Endothelial cell of umbilical vein (primary cell): ENCODE measurements at regions not wholly inside any gene's neighbourhood (a gene's known extent, or its start where the extent isn't known, plus 50 kb on each side); places are given as distances from the start of the nearest gene placed in this dataset.

Experiments
- BruUV-seq: library from RNA; stranded (reverse); fragments of 400-500 nt; replicated peaks from 2 replicates; lab custom pipeline; 2021; lab: Mats Ljungman, UMichigan
- CTCF ChIA-PET: fragments of 300-600, 350-600 bp; sonication (Branson Sonifier 250); formaldehyde crosslinking; loops from one replicate; lab custom pipeline; 2021; ENCODE audit warnings: antibody characterized with exemption, inconsistent platforms; lab: Charles Lee
- POLR2A ChIA-PET: fragments of 300-600, 350-600 bp; sonication (Branson Sonifier 250); formaldehyde crosslinking; loops from one replicate; lab custom pipeline; 2021; ENCODE audit warnings: antibody characterized with exemption, inconsistent platforms; lab: Charles Lee
- DNase-seq: peaks from one replicate; pipeline ENCODE4 v3.0.0-alpha.2; 2011; ENCODE audit warnings: low read depth, low spot score
- FAIRE-seq: peaks from 2 replicates; lab custom pipeline; 2011; peaks lifted over from hg19 to GRCh38; lab: Jason Lieb, UNC
- H2AFZ ChIP-seq: 2 replicates; pipeline ENCODE4 v1.6.0; 2012; ENCODE audit warnings: low read depth, low read length, control low read depth, inconsistent platforms
- H3K27ac ChIP-seq: 2 replicates; pipeline ENCODE4 v1.5.1; 2011; ENCODE audit warnings: low read depth, mild to moderate bottlenecking, control low read depth, low read length, moderate library complexity; ENCODE audit not compliant: insufficient read depth
- H3K27me3 ChIP-seq, 2 experiments: 2 replicates each; pipeline versions ENCODE4 v1.6.0 to v1.6.1; 2011; ENCODE audit warnings: low read length in 2 of 2, mixed read lengths in 1 of 2; ENCODE audit not compliant: control insufficient read depth in 2 of 2, insufficient read depth in 2 of 2
- H3K36me3 ChIP-seq, 2 experiments: 2 replicates in 1 of 2; 3 replicates in 1 of 2; pipeline ENCODE4 v1.5.1; 2011; ENCODE audit warnings: low read length in 2 of 2, mild to moderate bottlenecking in 1 of 2, moderate library complexity in 1 of 2; ENCODE audit not compliant: control insufficient read depth in 2 of 2, insufficient read depth in 2 of 2; ENCODE audit errors: extremely low read depth in 1 of 2
- H3K4me1 ChIP-seq: 3 replicates; pipeline ENCODE4 v1.5.1; 2011; ENCODE audit warnings: mild to moderate bottlenecking, low read length; ENCODE audit not compliant: control insufficient read depth, insufficient read depth; ENCODE audit errors: extremely low read depth
- H3K4me2 ChIP-seq: 2 replicates; pipeline ENCODE4 v1.6.1; 2011; ENCODE audit warnings: low read length, control low read depth, mixed read lengths; ENCODE audit not compliant: insufficient read depth
- H3K4me3 ChIP-seq, 3 experiments: fragments of 200-600 bp in 1 of 3; sonication (generic), shearing (Covaris generic) in 1 of 3; replicated peaks in 1 of 3; 2 replicates each; pipeline ENCODE4 v1.5.1; 2011 to 2016; ENCODE audit warnings: control low read depth in 3 of 3, low read length in 3 of 3, mild to moderate bottlenecking in 2 of 3, inconsistent platforms in 1 of 3, low read depth in 1 of 3, moderate library complexity in 1 of 3; ENCODE audit not compliant: insufficient read depth in 1 of 3
- H3K79me2 ChIP-seq: 2 replicates; pipeline ENCODE4 v1.6.0; 2012; ENCODE audit warnings: low read length, inconsistent platforms; ENCODE audit not compliant: control insufficient read depth, insufficient read depth
- H3K9ac ChIP-seq: replicated peaks from 2 replicates; pipeline ENCODE3; 2011; ENCODE audit warnings: low read length, control low read depth; ENCODE audit not compliant: insufficient read depth; ENCODE audit errors: extremely low read depth
- H3K9me1 ChIP-seq: replicated peaks from 3 replicates; pipeline ENCODE4 v1.6.0; 2011; ENCODE audit warnings: mild to moderate bottlenecking, low read length; ENCODE audit not compliant: control insufficient read depth, insufficient read depth; ENCODE audit errors: extremely low read depth
- H3K9me3 ChIP-seq: replicated peaks from 2 replicates; pipeline ENCODE4 v1.5.1; 2012; ENCODE audit warnings: low read length, inconsistent platforms; ENCODE audit not compliant: control insufficient read depth, insufficient read depth
- H4K20me1 ChIP-seq: replicated peaks from 2 replicates; pipeline ENCODE3; 2011; ENCODE audit warnings: mild to moderate bottlenecking, low read length; ENCODE audit not compliant: control insufficient read depth, insufficient read depth; ENCODE audit errors: extremely low read depth
- CTCF ChIP-seq, 2 donors: IDR thresholded peaks; 1 replicate in 1 of 2; 2 replicates in 1 of 2; pipeline ENCODE4 v1.5.1; 2011; ENCODE audit warnings: low read length in 2 of 2, mild to moderate bottlenecking in 2 of 2, moderate library complexity in 2 of 2, control low read depth in 1 of 2, inconsistent platforms in 1 of 2, low read depth in 1 of 2; ENCODE audit not compliant: insufficient read depth in 1 of 2; ENCODE audit errors: extremely low read depth in 1 of 2
- EZH2 ChIP-seq: IDR thresholded peaks from 2 replicates; pipeline ENCODE4 v1.6.1; 2012; ENCODE audit warnings: borderline replicate concordance, low read depth, mild to moderate bottlenecking, moderate library complexity, low read length, inconsistent platforms; ENCODE audit not compliant: severe bottlenecking
- FOS ChIP-seq: IDR thresholded peaks from 2 replicates; pipeline ENCODE4 v1.6.1; 2011; ENCODE audit warnings: mild to moderate bottlenecking, low read length, moderate library complexity, borderline replicate concordance; ENCODE audit not compliant: insufficient read depth
- GATA2 ChIP-seq: IDR thresholded peaks from 2 replicates; pipeline ENCODE4 v1.7.0; 2011; ENCODE audit warnings: low read depth, mild to moderate bottlenecking, moderate library complexity, mixed read lengths, low read length; ENCODE audit not compliant: insufficient read length, insufficient read depth
- JUN ChIP-seq: IDR thresholded peaks from 2 replicates; pipeline ENCODE4 v1.6.1; 2011; ENCODE audit warnings: borderline replicate concordance, low read depth; ENCODE audit not compliant: insufficient read length, insufficient read depth
- MAX ChIP-seq: IDR thresholded peaks from 2 replicates; pipeline ENCODE4 v1.6.1; 2011; ENCODE audit not compliant: insufficient read depth, insufficient read length
- MYC ChIP-seq: IDR thresholded peaks from one replicate; pipeline ENCODE4 v1.6.1; 2011; ENCODE audit warnings: mild to moderate bottlenecking, low read depth, low read length
- POLR2A ChIP-seq: IDR thresholded peaks from 2 replicates; pipeline ENCODE4 v1.6.1; 2012; ENCODE audit warnings: low read depth, mild to moderate bottlenecking, control low read depth, low read length
- POLR2AphosphoS5 ChIP-seq: IDR thresholded peaks from 2 replicates; pipeline ENCODE4 v1.6.1; 2012; ENCODE audit warnings: low read depth, mild to moderate bottlenecking, control low read depth, low read length, moderate library complexity; ENCODE audit not compliant: insufficient read depth
- dilution Hi-C: fragments of 300-500 bp; cut with MboI; formaldehyde crosslinking; loops from one replicate; pipeline ENCODE4 v1.15.0; 2019; ENCODE audit warnings: low sequenced_read_pairs; ENCODE audit not compliant: extremely low pct_ligation_motif_present
- intact Hi-C: fragments of 100-400 bp; cut with micrococcal nuclease; formaldehyde crosslinking; loops from one replicate; pipeline ENCODE4 v1.10.0; 2022

- TF ChIP-seq POLR2AphosphoS5 (no peak), MAX (no peak), GATA2 (no peak), EZH2 (no peak), JUN (no peak), FOS (no peak), CTCF (IDR thresholded peaks at IDR 0.05; ENCODE audit: extremely low read depth in 1 of 2, insufficient read depth in 1 of 2, low read depth in 1 of 2, low read length in 2 of 2) (no peak), POLR2A (no peak), MYC (no peak)
- FAIRE-seq: no peak
- Histone ChIP-seq H3K27me3 (no peaks in the 10 kb centered on the region), H3K9me1 (no peaks in the 10 kb centered on the region), H3K9me3 (no peaks in the 10 kb centered on the region), H3K4me2 (no peak overlapping the region), H3K27ac (no peak overlapping the region), H3K4me3 (no peak overlapping the region), H3K79me2 (no peaks in the 10 kb centered on the region), H3K9ac (no peak overlapping the region), H3K4me1 (no peaks in the 10 kb centered on the region), H3K36me3 (no peaks in the 10 kb centered on the region), H4K20me1 (no peaks in the 10 kb centered on the region), H2AFZ (no peak overlapping the region)
- DNase-seq: no peak
- no TSS peak for BruUV-seq
- CTCF ChIA-PET: no interaction called here
- dilution Hi-C loops: no loop called here
- intact Hi-C loops: no loop called here
- POLR2A ChIA-PET: no interaction called here
Observed at GRCh38 chr5:173741729-173742431, 125.4 kb upstream of the BOD1 start.
